K562 (cell line): ENCODE measurements at regions not wholly inside any gene's neighbourhood (a gene's known extent, or its start where the extent isn't known, plus 50 kb on each side); places are given as distances from the start of the nearest gene placed in this dataset.

Source experiments
- BRD4 ChIP-seq: fragments of 200-600 bp; sonication (generic); IDR thresholded peaks from 2 replicates; pipeline ENCODE4 v1.6.1; 2017; ENCODE audit warnings: inconsistent platforms
- CBFB ChIP-seq: sonication (generic); formaldehyde crosslinking; IDR thresholded peaks from 2 replicates; pipeline ENCODE4 v1.4.0; 2020; ENCODE audit warnings: mild to moderate bottlenecking, missing genetic modification reagents
- CTCF ChIP-seq, 3 experiments: IDR thresholded peaks in 2 of 3; conservative IDR thresholded peaks in 1 of 3; 2 replicates each; pipeline ENCODE4 v1.5.1; 2011 to 2012; ENCODE audit warnings: low read length in 3 of 3, mild to moderate bottlenecking in 3 of 3, control low read depth in 2 of 3, improper control_type of control experiment in 1 of 3, inconsistent platforms in 1 of 3, low read depth in 1 of 3, mixed read lengths in 1 of 3, moderate library complexity in 1 of 3; ENCODE audit not compliant: insufficient read depth in 2 of 3
- DEAF1 ChIP-seq: fragments of 450-650 bp; formaldehyde crosslinking; IDR thresholded peaks from 2 replicates; pipeline ENCODE4 v1.4.0; 2020; ENCODE audit warnings: mild to moderate bottlenecking, moderate library complexity
- FOSL1 ChIP-seq: fragments of 200-800 bp; sonication (Bioruptor generic); conservative IDR thresholded peaks from 2 replicates; pipeline ENCODE4 v1.6.1; 2016; ENCODE audit warnings: missing genetic modification characterization, missing compliant biosample characterization
- HDGF ChIP-seq: fragments of 450-650 bp; IDR thresholded peaks from 2 replicates; pipeline ENCODE4 v1.6.1; 2016
- LARP7 ChIP-seq: fragments of 450-650 bp; IDR thresholded peaks from 2 replicates; pipeline ENCODE4 v1.6.1; 2016
- PHTF2 ChIP-seq: fragments of 250-450 bp; sonication (Bioruptor Pico); IDR thresholded peaks from 2 replicates; pipeline ENCODE4 v1.5.0; 2021; ENCODE audit warnings: mild to moderate bottlenecking
- REST ChIP-seq, 2 experiments: fragments of 450-650 bp; formaldehyde crosslinking in 1 of 2; IDR thresholded peaks; 2 replicates each; pipeline versions ENCODE4 v1.4.0 to v1.6.1; 2014 to 2020; ENCODE audit warnings: mild to moderate bottlenecking in 2 of 2, borderline replicate concordance in 1 of 2, low read depth in 1 of 2
- TEAD1 ChIP-seq, 2 experiments: fragments of 450-650 bp in 1 of 2; sonication (generic) in 1 of 2; formaldehyde crosslinking; IDR thresholded peaks; 2 replicates each; pipeline versions ENCODE4 v1.4.0 to v1.8.0; 2020 to 2022; ENCODE audit warnings: mild to moderate bottlenecking in 2 of 2, missing genetic modification reagents in 1 of 2
- TFAM ChIP-seq: fragments of 250-450 bp; sonication (Bioruptor Pico); conservative IDR thresholded peaks from 2 replicates; pipeline ENCODE4 v1.5.0; 2021; ENCODE audit warnings: mild to moderate bottlenecking, moderate library complexity
- THAP12 ChIP-seq: fragments of 250-450 bp; sonication (Bioruptor Pico); IDR thresholded peaks from 2 replicates; pipeline ENCODE4 v1.9.0; 2021; ENCODE audit warnings: mild to moderate bottlenecking, inconsistent platforms
- XRCC3 ChIP-seq: fragments of 450-650 bp; IDR thresholded peaks from 2 replicates; pipeline ENCODE4 v1.6.1; 2017; ENCODE audit warnings: mild to moderate bottlenecking, moderate library complexity
- ZNF12 ChIP-seq: sonication (generic); formaldehyde crosslinking; IDR thresholded peaks from 2 replicates; pipeline ENCODE4 v1.4.0; 2020; ENCODE audit warnings: mild to moderate bottlenecking, missing genetic modification reagents
- ZNF57 ChIP-seq: fragments of 450-650 bp; formaldehyde crosslinking; IDR thresholded peaks from 2 replicates; pipeline ENCODE4 v1.4.0; 2020; ENCODE audit warnings: mild to moderate bottlenecking, moderate library complexity
- ZNF766 ChIP-seq: fragments of 200-800 bp; sonication (Bioruptor generic); conservative IDR thresholded peaks from 2 replicates; pipeline ENCODE4 v1.6.1; 2016; ENCODE audit warnings: missing genetic modification characterization, missing compliant biosample characterization

- no peak for TF ChIP-seq THAP12 (CRISPR knock-in tag)
- no peak for TF ChIP-seq ZNF12 (CRISPR knock-in tag)
- peak; percentile 33; the same call in 1 of the 2 replicates for TF ChIP-seq DEAF1 (CRISPR knock-in tag)
- no peak for TF ChIP-seq TFAM
- TF ChIP-seq BRD4, result no peak
- TF ChIP-seq HDGF, result no peak
- TF ChIP-seq XRCC3, result no peak
- no peak for TF ChIP-seq CBFB (CRISPR knock-in tag)
- TF ChIP-seq LARP7, result no peak
- TF ChIP-seq FOSL1 (tag), result no peak
- TF ChIP-seq ZNF766 (CRISPR knock-in tag), result no peak
- TF ChIP-seq ZNF57 (CRISPR knock-in tag), result no peak
- TF ChIP-seq TEAD1 (CRISPR knock-in tag; IDR thresholded peaks at IDR 0.05), result no peak
- 0 out of 2 replicates have a peak, but pooled peaks have one; percentile 29 for TF ChIP-seq REST (IDR thresholded peaks at IDR 0.05; ENCODE audit: borderline replicate concordance)
- TF ChIP-seq REST (CRISPR knock-in tag; IDR thresholded peaks at IDR 0.05; ENCODE audit: low read depth), result no peak
- no peak for TF ChIP-seq PHTF2 (CRISPR knock-in tag)
- TF ChIP-seq CTCF (IDR thresholded peaks at IDR 0.05 in 2 of 3, conservative IDR thresholded peaks at IDR 0.05 in 1 of 3; ENCODE audit: insufficient read depth in 2 of 3, low read depth in 1 of 3, low read length in 3 of 3), result peak in 2 of 3 experiments; percentile 10 to 48; a peak in 3 of 6 replicates
These were observed 64.5 kb upstream of the DAAM1 start (continued) for GRCh38 chr14:59123975-59124374.
